HG03439 (cell line): ENCODE measurements at regions not wholly inside any gene's neighbourhood (a gene's known extent, or its start where the extent isn't known, plus 50 kb on each side); places are given as distances from the start of the nearest gene placed in this dataset.

Experiments used
- ATAC-seq: cut with Tn5 transposase; IDR thresholded peaks from one replicate; pipeline ENCODE4 v1.9.1; 2021; ENCODE audit warnings: mild to moderate bottlenecking, moderate library complexity; ENCODE audit not compliant: unreplicated experiment

GRCh38 chr18:47490882-47491281 lies 239.4 kb upstream of the SKOR2 start:
- ATAC-seq: no peak

GRCh38 chr18:47485221-47485797 lies 233.8 kb upstream of the SKOR2 start:
- no peak for ATAC-seq

GRCh38 chr18:47484068-47484467 lies 232.6 kb upstream of the SKOR2 start:
- no peak for ATAC-seq

GRCh38 chr18:47480166-47480565 lies 228.7 kb upstream of the SKOR2 start:
- ATAC-seq: no peak

GRCh38 chr18:47471784-47472183 lies 220.3 kb upstream of the SKOR2 start:
- no peak for ATAC-seq

- no peak for ATAC-seq
Observed at GRCh38 chr18:47470941-47471340, 219.5 kb upstream of the SKOR2 start.

GRCh38 chr18:47469576-47469975 lies 218.1 kb upstream of the SKOR2 start:
- ATAC-seq: no peak

- no peak for ATAC-seq
Observed at GRCh38 chr18:47461977-47462376, 210.5 kb upstream of the SKOR2 start.

- no peak for ATAC-seq
Observed at GRCh38 chr18:47461406-47461948, 210.0 kb upstream of the SKOR2 start.

- ATAC-seq: no peak
Observed at GRCh38 chr18:47458483-47458882, 207.0 kb upstream of the SKOR2 start.

GRCh38 chr18:47457614-47458013 lies 206.2 kb upstream of the SKOR2 start:
- no peak for ATAC-seq

GRCh38 chr18:47453038-47453437 lies 201.6 kb upstream of the SKOR2 start:
- ATAC-seq: no peak

- no peak for ATAC-seq
Observed at GRCh38 chr18:47448956-47449355, 197.5 kb upstream of the SKOR2 start.

- no peak for ATAC-seq
Observed at GRCh38 chr18:47441914-47442313, 190.5 kb upstream of the SKOR2 start.

GRCh38 chr18:47438001-47438400 lies 186.5 kb upstream of the SKOR2 start:
- no peak for ATAC-seq

GRCh38 chr18:47436871-47437270 lies 185.4 kb upstream of the SKOR2 start:
- no peak for ATAC-seq

- no peak for ATAC-seq
Observed at GRCh38 chr18:47434214-47434746, 182.8 kb upstream of the SKOR2 start.

- no peak for ATAC-seq
Observed at GRCh38 chr18:47427923-47428637, 176.6 kb upstream of the SKOR2 start.

- ATAC-seq: no peak
Observed at GRCh38 chr18:47427072-47427471, 175.6 kb upstream of the SKOR2 start.

- ATAC-seq: no peak
Observed at GRCh38 chr18:47425365-47425764, 173.9 kb upstream of the SKOR2 start.

GRCh38 chr18:47422524-47422923 lies 171.1 kb upstream of the SKOR2 start:
- no peak for ATAC-seq

GRCh38 chr18:47420130-47420529 lies 168.7 kb upstream of the SKOR2 start:
- peak; percentile 80 for ATAC-seq
